Common myeloid progenitor, CD34-positive (primary cell): ENCODE measurements at regions not wholly inside any gene's neighbourhood (a gene's known extent, or its start where the extent isn't known, plus 50 kb on each side); places are given as distances from the start of the nearest gene placed in this dataset.

Experiments used
- CTCF ChIA-PET: fragments of 350-600 bp; sonication (Branson Sonifier 250); formaldehyde crosslinking; loops from one replicate; lab custom pipeline; 2021; ENCODE audit warnings: antibody characterized with exemption; lab: Charles Lee
- POLR2A ChIA-PET: fragments of 350-600 bp; sonication (Branson Sonifier 250); formaldehyde crosslinking; loops from one replicate; lab custom pipeline; 2021; ENCODE audit warnings: antibody characterized with exemption; lab: Charles Lee
- DNase-seq, 3 donors: peaks; one replicate each; pipeline versions ENCODE4 v3.0.0 to v3.0.0-alpha.2; 2013
- H3K27ac ChIP-seq, 2 experiments: 1 replicate in 1 of 2; 2 replicates in 1 of 2; pipeline ENCODE4 v1.7.0; 2013; ENCODE audit warnings: inconsistent platforms in 2 of 2, low read length in 2 of 2, mild to moderate bottlenecking in 2 of 2, low read depth in 1 of 2, moderate library complexity in 1 of 2; ENCODE audit not compliant: severe bottlenecking in 2 of 2, insufficient read depth in 1 of 2, poor library complexity in 1 of 2
- H3K27me3 ChIP-seq, 5 experiments: replicated peaks in 2 of 5; 1 replicate in 3 of 5; 2 replicates in 2 of 5; pipeline versions ENCODE4 v1.6.1 to v1.7.0; 2013; ENCODE audit warnings: low read length in 4 of 5, mild to moderate bottlenecking in 2 of 5, moderate library complexity in 2 of 5, inconsistent platforms in 1 of 5; ENCODE audit not compliant: insufficient read depth in 5 of 5, control insufficient read depth in 4 of 5
- H3K36me3 ChIP-seq, 4 experiments: 1 replicate in 2 of 4; 2 replicates in 2 of 4; pipeline versions ENCODE4 v1.6.1 to v1.7.0; 2013; ENCODE audit warnings: low read length in 3 of 4, control low read depth in 1 of 4, mild to moderate bottlenecking in 1 of 4; ENCODE audit not compliant: control insufficient read depth in 4 of 4, insufficient read depth in 4 of 4
- H3K4me1 ChIP-seq, 4 experiments: 1 replicate in 3 of 4; 2 replicates in 1 of 4; pipeline versions ENCODE4 v1.6.1 to v1.7.1; 2013; ENCODE audit warnings: low read length in 3 of 4, mild to moderate bottlenecking in 3 of 4, control low read depth in 1 of 4, inconsistent platforms in 1 of 4, moderate library complexity in 1 of 4; ENCODE audit not compliant: control insufficient read depth in 4 of 4, insufficient read depth in 4 of 4; ENCODE audit errors: control extremely low read depth in 1 of 4
- H3K4me3 ChIP-seq, 7 experiments: 1 replicate in 4 of 7; 2 replicates in 3 of 7; pipeline versions ENCODE4 v1.5.1 to v1.7.0; 2013; ENCODE audit warnings: mild to moderate bottlenecking in 7 of 7, low read length in 6 of 7, moderate library complexity in 6 of 7, inconsistent platforms in 2 of 7, low read depth in 2 of 7, control low read depth in 1 of 7; ENCODE audit not compliant: insufficient read depth in 4 of 7, control insufficient read depth in 1 of 7; ENCODE audit errors: extremely low read depth in 1 of 7
- H3K9me3 ChIP-seq, 5 experiments: 1 replicate in 4 of 5; 2 replicates in 1 of 5; pipeline versions ENCODE4 v1.6.1 to v1.7.1; 2013; ENCODE audit warnings: low read length in 4 of 5, mild to moderate bottlenecking in 2 of 5, inconsistent platforms in 1 of 5, low read depth in 1 of 5, moderate library complexity in 1 of 5; ENCODE audit not compliant: control insufficient read depth in 4 of 5, insufficient read depth in 2 of 5; ENCODE audit errors: control extremely low read depth in 1 of 5
- WGBS: methylation state at CpG from one replicate; pipeline ENCODE4 v1.1.5; 2013; ENCODE audit not compliant: insufficient coverage; 5-methylcytosine and 5-hydroxymethylcytosine counted together

GRCh38 chr2:8623576-8623957, 58.3 kb upstream of the ID2 start:
- Histone ChIP-seq H3K4me1 (peaks cover 0 to 7% (median 0%) of the 10 kb centered on the region in 4 experiments), H3K36me3 (no peaks in the 10 kb centered on the region), H3K27me3 (no peaks in the 10 kb centered on the region), H3K4me3 (no peak overlapping the region), H3K9me3 (no peaks in the 10 kb centered on the region), H3K27ac (no peak overlapping the region)
- CTCF ChIA-PET, result interaction anchor here (1.0 to 1.2 kb wide), 3 partner anchors 10 to 24 kb away, joined by 3 to 4 read pairs (median 4); no protein-coding TSS in a partner anchor
- 81% methylated on average over 12 of the region's 12 CpGs for WGBS
- POLR2A ChIA-PET, result no interaction called here
- DNase-seq, result no peak

GRCh38 chr2:8623958-8624591, 57.8 kb upstream of the ID2 start:
- peak in 1 of 3 donors; percentile 19 for DNase-seq
- no peaks in the 10 kb centered on the region for H3K36me3 ChIP-seq
- no peaks in the 10 kb centered on the region for H3K9me3 ChIP-seq
- no peak overlapping the region for H3K27ac ChIP-seq
- 83% methylated on average over 10 of the region's 11 CpGs for WGBS
- peaks cover 0 to 10% (median 0%) of the 10 kb centered on the region in 4 experiments for H3K4me1 ChIP-seq
- H3K4me3 ChIP-seq, result no peak overlapping the region
- POLR2A ChIA-PET, result no interaction called here
- H3K27me3 ChIP-seq, result no peaks in the 10 kb centered on the region
- CTCF ChIA-PET, result interaction anchor here (1.0 to 1.2 kb wide), 3 partner anchors 9 to 23 kb away, joined by 3 to 4 read pairs (median 4); no protein-coding TSS in a partner anchor

- Histone ChIP-seq H3K4me3 (no peak overlapping the region), H3K36me3 (no peaks in the 10 kb centered on the region), H3K27ac (no peak overlapping the region), H3K9me3 (no peaks in the 10 kb centered on the region), H3K4me1 (peaks cover 0 to 10% (median 0%) of the 10 kb centered on the region in 4 experiments), H3K27me3 (no peaks in the 10 kb centered on the region)
- DNase-seq, result no peak
- WGBS, result 84% methylated on average over 9 of the region's 14 CpGs
- ChIA-PET POLR2A (no interaction called here), CTCF (interaction anchor here (1.0 to 1.2 kb wide), 2 partner anchors 8 to 14 kb away, joined by 4 read pairs; no protein-coding TSS in a partner anchor)
Measured at GRCh38 chr2:8624855-8625398, 56.9 kb upstream of the ID2 start.

GRCh38 chr2:8625399-8626300, 56.2 kb upstream of the ID2 start:
- 95% methylated on average over 23 of the region's 24 CpGs for WGBS
- CTCF ChIA-PET, result interaction anchor here (1.0 kb wide), 1 partner anchor 9 kb away, joined by 4 read pairs; no protein-coding TSS in a partner anchor
- Histone ChIP-seq H3K4me3 (no peak overlapping the region), H3K4me1 (peaks cover 0 to 10% (median 0%) of the 10 kb centered on the region in 4 experiments), H3K27ac (no peak overlapping the region), H3K9me3 (no peaks in the 10 kb centered on the region), H3K36me3 (no peaks in the 10 kb centered on the region), H3K27me3 (no peaks in the 10 kb centered on the region)
- DNase-seq, result no peak
- POLR2A ChIA-PET, result interaction anchor here (1.4 kb wide), 1 partner anchor 56 kb away, joined by 3 read pairs; the partner anchor contains the start of gene ID2

- no peak for DNase-seq
- ChIA-PET CTCF (interaction anchor here (1.0 to 1.5 kb wide), 3 partner anchors 8 to 53 kb away, joined by 3 to 4 read pairs (median 4); no protein-coding TSS in a partner anchor), POLR2A (interaction anchor here (1.4 kb wide), 1 partner anchor 55 kb away, joined by 3 read pairs; the partner anchor contains the start of gene ID2)
Measured at GRCh38 chr2:8626572-8626971, 55.3 kb upstream of the ID2 start.

GRCh38 chr2:8627019-8627691, 54.7 kb upstream of the ID2 start:
- POLR2A ChIA-PET, result interaction anchor here (1.4 kb wide), 1 partner anchor 55 kb away, joined by 3 read pairs; the partner anchor contains the start of gene ID2
- no peak for DNase-seq
- H3K9me3 ChIP-seq, result no peaks in the 10 kb centered on the region
- no peak overlapping the region for H3K27ac ChIP-seq
- H3K4me3 ChIP-seq, result no peak overlapping the region
- H3K4me1 ChIP-seq, result peaks cover 0 to 17% (median 6%) of the 10 kb centered on the region in 4 experiments
- H3K27me3 ChIP-seq, result no peaks in the 10 kb centered on the region
- WGBS, result 91% methylated on average over 12 of the region's 20 CpGs
- no peaks in the 10 kb centered on the region for H3K36me3 ChIP-seq
- CTCF ChIA-PET, result interaction anchor here (1.3 to 1.5 kb wide), 2 partner anchors 37 to 53 kb away, joined by 3 to 4 read pairs; no protein-coding TSS in a partner anchor

More at GRCh38 chr2:8626572-8626971, 55.3 kb upstream of the ID2 start:
- no peaks in the 10 kb centered on the region for H3K36me3 ChIP-seq
- no peaks in the 10 kb centered on the region for H3K9me3 ChIP-seq
- WGBS, result 100% methylated on average over 8 of the region's 8 CpGs
- no peaks in the 10 kb centered on the region for H3K27me3 ChIP-seq
- peaks cover 0 to 13% (median 3%) of the 10 kb centered on the region in 4 experiments for H3K4me1 ChIP-seq
- no peak overlapping the region for H3K4me3 ChIP-seq
- no peak overlapping the region for H3K27ac ChIP-seq
